ENCODE measurements at regions not wholly inside any gene's neighbourhood (a gene's known extent, or its start where the extent isn't known, plus 50 kb on each side); places are given as distances from the start of the nearest gene placed in this dataset.

- H3K4me1 ChIP-seq (ENCODE audit: control extremely low read depth in 1 of 4, control insufficient read depth in 4 of 4, insufficient read depth in 4 of 4, low read length in 3 of 4): no peaks in the 10 kb centered on the region
- H3K36me3 ChIP-seq (ENCODE audit: control insufficient read depth in 4 of 4, insufficient read depth in 4 of 4, low read length in 3 of 4): no peaks in the 10 kb centered on the region
- ChIA-PET POLR2A (interaction anchor here (1.0 kb wide), 1 partner anchor 12 kb away, joined by 5 read pairs; no protein-coding TSS in a partner anchor), CTCF (no interaction called here)
- peaks cover 0 to 7% (median 3%) of the 10 kb centered on the region in 5 experiments for H3K9me3 ChIP-seq (ENCODE audit: control extremely low read depth in 1 of 5, control insufficient read depth in 4 of 5, insufficient read depth in 2 of 5, low read depth in 1 of 5, low read length in 4 of 5)
- no CpG with 5 or more reads among the region's 1 CpG for WGBS (ENCODE audit: insufficient coverage)
- DNase-seq: no peak
- H3K4me3 ChIP-seq (ENCODE audit: control insufficient read depth in 1 of 7, extremely low read depth in 1 of 7, insufficient read depth in 4 of 7, low read depth in 2 of 7, low read length in 6 of 7): no peak overlapping the region
- H3K27me3 ChIP-seq (replicated peaks in 2 of 5; ENCODE audit: control insufficient read depth in 4 of 5, insufficient read depth in 5 of 5, low read length in 4 of 5): peaks cover 0 to 1% (median 0%) of the 10 kb centered on the region in 5 experiments
- no peak overlapping the region for H3K27ac ChIP-seq (ENCODE audit: insufficient read depth in 1 of 2, low read depth in 1 of 2, low read length in 2 of 2, poor library complexity in 1 of 2, severe bottlenecking in 2 of 2)
Measured at GRCh38 chr5:142517840-142518239, 168.1 kb downstream of the FGF1 start.

GRCh38 chr5:142516732-142517131, 169.2 kb downstream of the FGF1 start:
- DNase-seq: no peak
- ChIA-PET CTCF (no interaction called here), POLR2A (no interaction called here)
- Histone ChIP-seq H3K27me3 (replicated peaks in 2 of 5; ENCODE audit: control insufficient read depth in 4 of 5, insufficient read depth in 5 of 5, low read length in 4 of 5) (peaks cover 0 to 1% (median 0%) of the 10 kb centered on the region in 5 experiments), H3K36me3 (ENCODE audit: control insufficient read depth in 4 of 4, insufficient read depth in 4 of 4, low read length in 3 of 4) (no peaks in the 10 kb centered on the region), H3K4me3 (ENCODE audit: control insufficient read depth in 1 of 7, extremely low read depth in 1 of 7, insufficient read depth in 4 of 7, low read depth in 2 of 7, low read length in 6 of 7) (no peak overlapping the region), H3K4me1 (ENCODE audit: control extremely low read depth in 1 of 4, control insufficient read depth in 4 of 4, insufficient read depth in 4 of 4, low read length in 3 of 4) (no peaks in the 10 kb centered on the region), H3K9me3 (ENCODE audit: control extremely low read depth in 1 of 5, control insufficient read depth in 4 of 5, insufficient read depth in 2 of 5, low read depth in 1 of 5, low read length in 4 of 5) (peaks cover 0 to 7% (median 3%) of the 10 kb centered on the region in 5 experiments), H3K27ac (ENCODE audit: insufficient read depth in 1 of 2, low read depth in 1 of 2, low read length in 2 of 2, poor library complexity in 1 of 2, severe bottlenecking in 2 of 2) (no peak overlapping the region)
- WGBS (ENCODE audit: insufficient coverage): 91% methylated on average over 3 of the region's 3 CpGs

GRCh38 chr5:142515036-142515435, 170.9 kb downstream of the FGF1 start:
- H3K4me1 ChIP-seq (ENCODE audit: control extremely low read depth in 1 of 4, control insufficient read depth in 4 of 4, insufficient read depth in 4 of 4, low read length in 3 of 4): no peaks in the 10 kb centered on the region
- no peaks in the 10 kb centered on the region for H3K36me3 ChIP-seq (ENCODE audit: control insufficient read depth in 4 of 4, insufficient read depth in 4 of 4, low read length in 3 of 4)
- ChIA-PET CTCF (no interaction called here), POLR2A (no interaction called here)
- no peak for DNase-seq
- H3K9me3 ChIP-seq (ENCODE audit: control extremely low read depth in 1 of 5, control insufficient read depth in 4 of 5, insufficient read depth in 2 of 5, low read depth in 1 of 5, low read length in 4 of 5): peaks cover 0 to 7% (median 3%) of the 10 kb centered on the region in 5 experiments
- H3K4me3 ChIP-seq (ENCODE audit: control insufficient read depth in 1 of 7, extremely low read depth in 1 of 7, insufficient read depth in 4 of 7, low read depth in 2 of 7, low read length in 6 of 7): no peak overlapping the region
- H3K27me3 ChIP-seq (replicated peaks in 2 of 5; ENCODE audit: control insufficient read depth in 4 of 5, insufficient read depth in 5 of 5, low read length in 4 of 5): peaks cover 0 to 2% (median 0%) of the 10 kb centered on the region in 5 experiments
- WGBS (ENCODE audit: insufficient coverage): 100% methylated on average over 1 of the region's 2 CpGs
- H3K27ac ChIP-seq (ENCODE audit: insufficient read depth in 1 of 2, low read depth in 1 of 2, low read length in 2 of 2, poor library complexity in 1 of 2, severe bottlenecking in 2 of 2): no peak overlapping the region

GRCh38 chr5:142514196-142514595, 171.7 kb downstream of the FGF1 start:
- Histone ChIP-seq H3K27me3 (replicated peaks in 2 of 5; ENCODE audit: control insufficient read depth in 4 of 5, insufficient read depth in 5 of 5, low read length in 4 of 5) (peaks cover 0 to 3% (median 0%) of the 10 kb centered on the region in 5 experiments), H3K36me3 (ENCODE audit: control insufficient read depth in 4 of 4, insufficient read depth in 4 of 4, low read length in 3 of 4) (no peaks in the 10 kb centered on the region), H3K9me3 (ENCODE audit: control extremely low read depth in 1 of 5, control insufficient read depth in 4 of 5, insufficient read depth in 2 of 5, low read depth in 1 of 5, low read length in 4 of 5) (peaks cover 0 to 7% (median 3%) of the 10 kb centered on the region in 5 experiments), H3K4me1 (ENCODE audit: control extremely low read depth in 1 of 4, control insufficient read depth in 4 of 4, insufficient read depth in 4 of 4, low read length in 3 of 4) (no peaks in the 10 kb centered on the region), H3K4me3 (ENCODE audit: control insufficient read depth in 1 of 7, extremely low read depth in 1 of 7, insufficient read depth in 4 of 7, low read depth in 2 of 7, low read length in 6 of 7) (no peak overlapping the region), H3K27ac (ENCODE audit: insufficient read depth in 1 of 2, low read depth in 1 of 2, low read length in 2 of 2, poor library complexity in 1 of 2, severe bottlenecking in 2 of 2) (no peak overlapping the region)
- WGBS (ENCODE audit: insufficient coverage): 100% methylated on average over 2 of the region's 3 CpGs
- no peak for DNase-seq
- ChIA-PET CTCF (no interaction called here), POLR2A (no interaction called here)

- Histone ChIP-seq H3K36me3 (ENCODE audit: control insufficient read depth in 4 of 4, insufficient read depth in 4 of 4, low read length in 3 of 4) (no peaks in the 10 kb centered on the region), H3K4me3 (ENCODE audit: control insufficient read depth in 1 of 7, extremely low read depth in 1 of 7, insufficient read depth in 4 of 7, low read depth in 2 of 7, low read length in 6 of 7) (no peak overlapping the region), H3K27ac (ENCODE audit: insufficient read depth in 1 of 2, low read depth in 1 of 2, low read length in 2 of 2, poor library complexity in 1 of 2, severe bottlenecking in 2 of 2) (no peak overlapping the region), H3K4me1 (ENCODE audit: control extremely low read depth in 1 of 4, control insufficient read depth in 4 of 4, insufficient read depth in 4 of 4, low read length in 3 of 4) (no peaks in the 10 kb centered on the region), H3K9me3 (ENCODE audit: control extremely low read depth in 1 of 5, control insufficient read depth in 4 of 5, insufficient read depth in 2 of 5, low read depth in 1 of 5, low read length in 4 of 5) (peaks cover 0 to 7% (median 3%) of the 10 kb centered on the region in 5 experiments), H3K27me3 (replicated peaks in 2 of 5; ENCODE audit: control insufficient read depth in 4 of 5, insufficient read depth in 5 of 5, low read length in 4 of 5) (peaks cover 0 to 4% (median 0%) of the 10 kb centered on the region in 5 experiments)
- POLR2A ChIA-PET: interaction anchor here (0.6 kb wide), 1 partner anchor 229 kb away, joined by 6 read pairs; no protein-coding TSS in a partner anchor
- 94% methylated on average over 15 of the region's 16 CpGs for WGBS (ENCODE audit: insufficient coverage)
- CTCF ChIA-PET: no interaction called here
- no peak for DNase-seq
Measured at GRCh38 chr5:142512043-142513042, 173.5 kb downstream of the FGF1 start.

GRCh38 chr5:142511358-142511757, 174.5 kb downstream of the FGF1 start:
- H3K27ac ChIP-seq (ENCODE audit: insufficient read depth in 1 of 2, low read depth in 1 of 2, low read length in 2 of 2, poor library complexity in 1 of 2, severe bottlenecking in 2 of 2): no peak overlapping the region

GRCh38 chr5:142509026-142509425, 176.9 kb downstream of the FGF1 start:
- H3K27me3 ChIP-seq (replicated peaks in 2 of 5; ENCODE audit: control insufficient read depth in 4 of 5, insufficient read depth in 5 of 5, low read length in 4 of 5): peaks cover 0 to 7% (median 0%) of the 10 kb centered on the region in 5 experiments
- H3K9me3 ChIP-seq (ENCODE audit: control extremely low read depth in 1 of 5, control insufficient read depth in 4 of 5, insufficient read depth in 2 of 5, low read depth in 1 of 5, low read length in 4 of 5): no peaks in the 10 kb centered on the region
- H3K4me3 ChIP-seq (ENCODE audit: control insufficient read depth in 1 of 7, extremely low read depth in 1 of 7, insufficient read depth in 4 of 7, low read depth in 2 of 7, low read length in 6 of 7): no peak overlapping the region
- no peak for DNase-seq
- H3K4me1 ChIP-seq (ENCODE audit: control extremely low read depth in 1 of 4, control insufficient read depth in 4 of 4, insufficient read depth in 4 of 4, low read length in 3 of 4): no peaks in the 10 kb centered on the region
- WGBS (ENCODE audit: insufficient coverage): no CpG with 5 or more reads among the region's 1 CpG
- H3K27ac ChIP-seq (ENCODE audit: insufficient read depth in 1 of 2, low read depth in 1 of 2, low read length in 2 of 2, poor library complexity in 1 of 2, severe bottlenecking in 2 of 2): no peak overlapping the region
- H3K36me3 ChIP-seq (ENCODE audit: control insufficient read depth in 4 of 4, insufficient read depth in 4 of 4, low read length in 3 of 4): no peaks in the 10 kb centered on the region
- POLR2A ChIA-PET: no interaction called here
- CTCF ChIA-PET: no interaction called here

More at GRCh38 chr5:142511358-142511757, 174.5 kb downstream of the FGF1 start:
- ChIA-PET CTCF (no interaction called here), POLR2A (no interaction called here)
- no peak for DNase-seq
- 94% methylated on average over 2 of the region's 2 CpGs for WGBS (ENCODE audit: insufficient coverage)
- Histone ChIP-seq H3K9me3 (ENCODE audit: control extremely low read depth in 1 of 5, control insufficient read depth in 4 of 5, insufficient read depth in 2 of 5, low read depth in 1 of 5, low read length in 4 of 5) (no peaks in the 10 kb centered on the region), H3K4me3 (ENCODE audit: control insufficient read depth in 1 of 7, extremely low read depth in 1 of 7, insufficient read depth in 4 of 7, low read depth in 2 of 7, low read length in 6 of 7) (no peak overlapping the region), H3K4me1 (ENCODE audit: control extremely low read depth in 1 of 4, control insufficient read depth in 4 of 4, insufficient read depth in 4 of 4, low read length in 3 of 4) (no peaks in the 10 kb centered on the region), H3K36me3 (ENCODE audit: control insufficient read depth in 4 of 4, insufficient read depth in 4 of 4, low read length in 3 of 4) (no peaks in the 10 kb centered on the region), H3K27me3 (replicated peaks in 2 of 5; ENCODE audit: control insufficient read depth in 4 of 5, insufficient read depth in 5 of 5, low read length in 4 of 5) (peaks cover 0 to 7% (median 0%) of the 10 kb centered on the region in 5 experiments)
